Stimulated activated CD8-positive, alpha-beta memory T cell treated with anti-CD3 and anti-CD28 coated beads, Interleukin-7, amount 100 ng/mL, for 48 hours (primary cell): ENCODE measurements at regions not wholly inside any gene's neighbourhood (a gene's known extent, or its start where the extent isn't known, plus 50 kb on each side); places are given as distances from the start of the nearest gene placed in this dataset.

Experiments used
- DNase-seq, 2 donors: peaks; one replicate each; pipeline ENCODE4 v3.0.0-alpha.2; 2020; ENCODE audit warnings: low read depth in 1 of 2; ENCODE audit errors: extremely low read depth in 1 of 2

DNA sequence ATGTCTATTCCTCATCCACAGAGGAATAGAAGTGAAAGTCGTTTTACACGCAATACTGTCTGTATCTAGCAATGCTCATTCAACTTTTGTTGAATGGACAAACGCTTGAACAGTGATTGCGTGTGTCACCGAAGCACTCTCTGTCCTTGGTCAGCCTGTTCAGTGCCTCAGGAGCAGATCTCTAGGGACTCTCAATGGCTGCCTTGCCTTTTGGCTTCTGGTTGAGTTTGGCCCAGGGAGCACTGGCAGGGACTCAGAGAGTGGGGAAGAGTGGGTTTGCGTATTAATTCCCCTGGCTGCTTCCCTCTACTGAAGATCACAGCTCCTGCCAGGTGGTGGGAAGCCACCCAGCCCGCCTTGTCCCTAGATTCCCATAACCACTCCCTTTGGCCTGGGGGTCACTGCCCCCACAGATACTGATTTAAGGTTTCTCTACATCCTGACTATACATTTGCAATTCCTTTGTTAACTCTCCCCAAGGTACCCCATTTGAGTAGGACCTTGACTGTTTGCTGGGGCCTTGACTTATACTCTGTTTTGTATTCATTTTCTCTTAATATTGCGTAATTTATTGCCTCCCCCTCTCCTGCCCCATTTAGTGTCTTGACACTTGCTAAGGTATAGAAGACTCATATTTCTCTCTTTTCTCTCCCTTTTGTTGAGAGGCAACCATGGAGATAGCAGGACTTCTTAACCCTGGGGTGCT, 61.7 kb upstream of the USP24 start:
- no peak for DNase-seq

DNA sequence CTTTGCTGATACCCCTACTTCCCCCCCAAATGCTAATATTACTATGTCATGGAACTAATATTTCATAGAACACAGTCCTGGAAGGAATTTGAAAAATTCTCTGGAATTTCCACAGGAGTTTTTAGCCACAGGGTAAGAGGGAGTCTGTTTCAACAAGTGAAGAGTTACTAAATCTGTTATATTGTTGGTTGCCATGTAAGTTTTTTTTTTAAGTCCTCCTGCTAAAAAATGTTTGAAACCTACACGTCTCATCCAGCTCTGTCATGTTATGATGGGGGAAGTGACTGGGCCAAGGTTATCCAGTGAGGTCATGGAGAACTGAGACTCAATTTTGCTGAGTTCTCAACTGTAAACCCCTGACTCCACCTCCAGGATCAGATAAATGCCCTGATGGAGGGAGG, 60.8 kb upstream of the USP24 start:
- DNase-seq = no peak

DNA sequence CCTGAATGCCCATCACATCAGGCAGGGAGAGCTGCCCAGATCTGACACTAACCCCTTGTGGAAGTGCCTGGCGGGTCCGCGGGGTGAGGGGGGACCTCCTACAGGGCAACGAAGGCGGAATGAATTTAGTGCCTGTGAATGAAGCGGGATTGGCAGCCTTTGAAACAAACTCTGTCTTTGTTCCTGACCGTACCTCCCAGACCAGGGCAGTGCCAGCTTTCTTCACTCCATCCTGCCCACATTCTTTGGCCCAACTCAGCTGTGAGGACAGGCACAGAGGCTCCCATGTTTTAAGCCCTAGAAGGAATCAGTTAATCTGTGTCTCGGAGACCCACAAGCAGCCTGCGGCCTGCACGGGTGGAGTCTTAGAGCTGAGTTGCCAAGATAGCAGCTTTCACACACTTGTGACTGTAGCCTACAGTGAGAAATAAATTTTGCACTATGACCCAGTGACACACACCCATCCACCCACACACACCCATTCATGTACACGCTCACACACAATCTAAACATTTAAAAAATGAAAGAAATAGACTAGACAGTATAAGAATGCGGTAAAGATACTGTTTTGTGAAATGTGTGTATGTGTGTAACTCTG, 60.1 kb upstream of the USP24 start:
- no peak for DNase-seq

DNA sequence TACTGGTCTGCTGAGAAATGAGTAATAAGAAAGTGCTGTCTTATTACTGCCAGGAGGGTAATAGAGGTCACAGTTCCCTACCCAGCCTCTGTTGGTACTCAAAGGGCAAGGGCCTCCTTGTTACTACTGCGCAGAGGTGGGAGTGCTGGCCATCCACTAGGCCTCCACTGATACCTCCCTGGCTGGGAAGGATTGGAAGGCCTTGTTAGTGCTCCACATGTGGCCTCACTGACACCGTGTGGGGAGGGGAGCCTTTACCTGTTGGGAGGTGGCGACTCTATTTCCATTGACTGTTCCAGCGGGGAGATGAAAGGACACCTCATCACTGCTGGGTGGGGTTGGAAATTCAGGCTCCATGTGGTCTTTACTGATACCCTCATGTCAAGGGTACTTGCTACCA, 57.8 kb upstream of the USP24 start:
- no peak for DNase-seq
